ENCODE measurements at regions not wholly inside any gene's neighbourhood (a gene's known extent, or its start where the extent isn't known, plus 50 kb on each side); places are given as distances from the start of the nearest gene placed in this dataset.

GRCh38 chr3:30231277-30232141 is 374.9 kb upstream of the TGFBR2 start:
- no peaks in the 10 kb centered on the region for H3K36me3 Mint-ChIP-seq (ENCODE audit: insufficient read depth)
- no peak for ATAC-seq
- no peak overlapping the region for H3K4me3 Mint-ChIP-seq
- H3K4me1 Mint-ChIP-seq (ENCODE audit: low read depth) = peaks cover 11% of the 10 kb centered on the region
- H3K27me3 Mint-ChIP-seq (ENCODE audit: low read depth) = no peaks in the 10 kb centered on the region
- no peaks in the 10 kb centered on the region for H3K9me3 Mint-ChIP-seq
- DNase-seq = no peak

GRCh38 chr3:30232142-30232541 is 374.3 kb upstream of the TGFBR2 start:
- Mint-ChIP-seq H3K4me3 (no peak overlapping the region), H3K27me3 (ENCODE audit: low read depth) (no peaks in the 10 kb centered on the region), H3K36me3 (ENCODE audit: insufficient read depth) (no peaks in the 10 kb centered on the region), H3K4me1 (ENCODE audit: low read depth) (peaks cover 11% of the 10 kb centered on the region), H3K9me3 (no peaks in the 10 kb centered on the region)
- no peak for DNase-seq
- no peak for ATAC-seq

- no peaks in the 10 kb centered on the region for H3K27me3 Mint-ChIP-seq (ENCODE audit: low read depth)
- no peak for ATAC-seq
- no peaks in the 10 kb centered on the region for H3K4me1 Mint-ChIP-seq (ENCODE audit: low read depth)
- DNase-seq = no peak
- H3K9me3 Mint-ChIP-seq = peaks cover 8% of the 10 kb centered on the region
- H3K36me3 Mint-ChIP-seq (ENCODE audit: insufficient read depth) = no peaks in the 10 kb centered on the region
- H3K4me3 Mint-ChIP-seq = no peak overlapping the region
These were observed 372.3 kb upstream of the TGFBR2 start for GRCh38 chr3:30233913-30234646.

DNA sequence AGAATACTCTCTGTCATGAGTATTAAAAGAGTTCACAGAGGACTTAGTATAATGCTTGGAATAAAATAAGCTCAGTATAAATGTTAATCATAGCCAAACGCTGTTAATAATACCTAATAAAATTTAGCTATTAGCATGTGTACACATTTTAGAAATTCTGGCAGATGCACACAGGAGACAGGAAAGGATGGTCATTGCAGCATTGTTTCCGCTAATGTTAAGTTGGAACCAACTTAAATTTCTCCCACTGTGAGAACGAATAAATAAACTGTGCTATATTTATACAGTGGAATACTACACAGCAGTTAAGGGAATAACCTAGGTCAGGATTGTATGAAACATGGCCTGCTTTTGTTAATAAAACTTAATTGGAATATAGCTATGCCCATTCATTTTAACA is 370.4 kb upstream of the TGFBR2 start:
- Mint-ChIP-seq H3K4me3 (no peak overlapping the region), H3K4me1 (ENCODE audit: low read depth) (no peaks in the 10 kb centered on the region), H3K27me3 (ENCODE audit: low read depth) (no peaks in the 10 kb centered on the region), H3K36me3 (ENCODE audit: insufficient read depth) (no peaks in the 10 kb centered on the region), H3K9me3 (peaks cover 8% of the 10 kb centered on the region)
- no peak for DNase-seq
- no peak for ATAC-seq

- Mint-ChIP-seq H3K9me3 (peaks cover 8% of the 10 kb centered on the region), H3K4me1 (ENCODE audit: low read depth) (no peaks in the 10 kb centered on the region), H3K27me3 (ENCODE audit: low read depth) (peaks cover 3% of the 10 kb centered on the region), H3K4me3 (no peak overlapping the region), H3K36me3 (ENCODE audit: insufficient read depth) (no peaks in the 10 kb centered on the region)
- DNase-seq (no peak), ATAC-seq (no peak)
These were observed 364.7 kb upstream of the TGFBR2 start for GRCh38 chr3:30241721-30242120.

DNA sequence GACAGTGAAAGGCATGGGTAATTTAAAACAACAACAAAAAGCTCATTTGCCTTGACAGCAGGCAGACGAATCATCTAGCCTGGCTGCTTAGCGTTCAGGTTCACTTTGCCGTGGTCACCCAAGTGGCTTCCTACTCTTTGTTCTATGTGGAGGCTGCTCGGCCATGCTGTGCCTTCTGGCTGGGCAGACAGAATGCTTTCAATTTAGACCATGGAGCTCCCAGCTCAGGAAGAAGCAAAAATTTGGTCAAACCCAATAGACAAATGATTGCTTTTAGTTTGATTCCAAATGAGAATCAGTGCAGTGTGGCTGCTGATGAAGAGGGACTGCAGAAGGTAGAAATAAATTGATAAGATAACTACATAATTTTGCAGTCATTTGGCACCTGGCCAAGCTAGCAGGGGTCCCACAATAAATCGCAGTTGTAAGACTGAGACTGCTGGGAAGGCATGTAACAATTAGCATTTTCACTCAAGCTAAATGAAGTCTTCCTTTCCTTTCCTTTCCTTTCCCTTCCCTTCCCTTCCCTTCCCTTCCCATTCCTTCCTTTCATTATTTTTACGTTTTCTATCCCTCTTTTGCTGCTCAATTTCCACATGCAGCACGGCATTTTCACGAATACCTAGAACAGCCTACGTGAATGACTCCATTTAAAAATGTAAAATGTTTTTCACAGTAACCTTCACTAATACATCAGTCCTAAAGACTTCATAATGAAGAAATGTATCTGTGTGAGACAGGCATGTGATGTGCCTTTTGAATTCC is 360.4 kb upstream of the TGFBR2 start:
- Mint-ChIP-seq H3K27me3 (ENCODE audit: low read depth) (peaks cover 3% of the 10 kb centered on the region), H3K9me3 (no peaks in the 10 kb centered on the region), H3K4me3 (no peak overlapping the region), H3K36me3 (ENCODE audit: insufficient read depth) (no peaks in the 10 kb centered on the region), H3K4me1 (ENCODE audit: low read depth) (peaks cover 5% of the 10 kb centered on the region)
- no peak for DNase-seq
- ATAC-seq = no peak

GRCh38 chr3:30248423-30248822 is 358.0 kb upstream of the TGFBR2 start:
- H3K4me3 Mint-ChIP-seq = no peak overlapping the region
- peak; percentile 46 to 65 for ATAC-seq

DNA sequence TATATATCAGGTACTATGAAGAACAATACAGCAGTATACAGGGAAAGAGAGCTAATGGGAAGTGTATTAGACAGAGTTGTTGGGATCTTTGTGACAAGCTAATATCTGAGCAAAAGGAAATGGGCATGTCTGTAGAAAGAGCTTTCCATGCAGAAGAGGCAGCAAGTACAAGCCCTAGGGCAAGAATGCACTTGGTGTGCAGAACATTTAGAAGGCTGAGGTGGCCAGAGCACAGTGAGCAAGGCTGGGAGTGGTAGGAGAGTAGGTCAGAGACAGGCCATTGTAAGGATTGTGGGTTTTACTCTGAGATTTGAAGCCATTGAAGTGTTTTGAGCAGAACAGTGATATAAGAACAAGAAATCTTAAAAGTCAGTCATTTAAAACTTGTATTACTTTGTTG is 353.9 kb upstream of the TGFBR2 start:
- peaks cover 5% of the 10 kb centered on the region for H3K9me3 Mint-ChIP-seq
- no peak overlapping the region for H3K4me3 Mint-ChIP-seq
- peaks cover 5% of the 10 kb centered on the region for H3K4me1 Mint-ChIP-seq (ENCODE audit: low read depth)
- H3K27me3 Mint-ChIP-seq (ENCODE audit: low read depth) = no peaks in the 10 kb centered on the region
- DNase-seq (no peak), ATAC-seq (no peak)
- no peaks in the 10 kb centered on the region for H3K36me3 Mint-ChIP-seq (ENCODE audit: insufficient read depth)

More at GRCh38 chr3:30248423-30248822, 358.0 kb upstream of the TGFBR2 start:
- Mint-ChIP-seq H3K9me3 (no peaks in the 10 kb centered on the region), H3K27me3 (ENCODE audit: low read depth) (no peaks in the 10 kb centered on the region), H3K36me3 (ENCODE audit: insufficient read depth) (no peaks in the 10 kb centered on the region), H3K4me1 (ENCODE audit: low read depth) (peaks cover 5% of the 10 kb centered on the region)
- DNase-seq = no peak

DNA sequence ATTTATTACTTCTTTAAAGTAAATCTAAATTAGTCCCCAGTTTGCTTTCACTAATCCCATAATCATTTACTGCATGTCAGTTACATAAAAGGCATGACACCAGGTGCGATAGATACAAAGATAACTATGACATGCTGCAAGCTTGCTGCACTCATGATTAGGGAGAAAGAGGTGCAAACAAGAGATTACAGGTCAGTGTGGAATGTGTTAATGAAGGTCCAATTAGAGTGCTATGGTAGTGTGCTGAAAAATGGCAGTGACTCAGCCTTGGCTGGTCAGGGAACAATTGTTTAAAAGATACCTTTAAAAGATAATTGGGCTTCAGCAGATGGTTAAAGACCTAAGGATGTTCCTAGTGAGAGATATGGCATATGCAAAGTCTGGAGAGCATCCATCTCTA is 352.6 kb upstream of the TGFBR2 start:
- Mint-ChIP-seq H3K27me3 (ENCODE audit: low read depth) (no peaks in the 10 kb centered on the region), H3K4me1 (ENCODE audit: low read depth) (no peaks in the 10 kb centered on the region), H3K36me3 (ENCODE audit: insufficient read depth) (no peaks in the 10 kb centered on the region), H3K4me3 (no peak overlapping the region), H3K9me3 (peaks cover 5% of the 10 kb centered on the region)
- DNase-seq (no peak), ATAC-seq (no peak)

DNA sequence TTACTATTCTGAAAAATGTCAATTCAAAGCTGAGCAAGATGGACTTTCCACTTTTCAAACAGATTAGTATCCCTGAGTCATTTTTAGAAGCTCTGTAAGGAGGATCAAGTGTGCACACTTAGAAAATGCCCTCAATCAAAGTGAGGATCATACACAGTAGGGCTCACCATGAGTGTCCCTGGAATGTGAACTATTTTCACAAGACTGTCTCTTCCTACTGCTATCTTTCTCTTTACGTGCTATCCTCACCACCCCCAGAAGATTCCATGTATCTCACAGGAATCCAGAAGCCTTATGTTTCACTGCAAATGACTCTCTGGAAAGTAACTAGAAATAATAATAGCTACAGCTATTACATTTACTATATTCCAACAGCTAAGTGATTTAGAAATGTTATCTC is 349.9 kb upstream of the TGFBR2 start:
- no peak for ATAC-seq
- H3K27me3 Mint-ChIP-seq (ENCODE audit: low read depth) = no peaks in the 10 kb centered on the region
- no peaks in the 10 kb centered on the region for H3K4me1 Mint-ChIP-seq (ENCODE audit: low read depth)

DNA sequence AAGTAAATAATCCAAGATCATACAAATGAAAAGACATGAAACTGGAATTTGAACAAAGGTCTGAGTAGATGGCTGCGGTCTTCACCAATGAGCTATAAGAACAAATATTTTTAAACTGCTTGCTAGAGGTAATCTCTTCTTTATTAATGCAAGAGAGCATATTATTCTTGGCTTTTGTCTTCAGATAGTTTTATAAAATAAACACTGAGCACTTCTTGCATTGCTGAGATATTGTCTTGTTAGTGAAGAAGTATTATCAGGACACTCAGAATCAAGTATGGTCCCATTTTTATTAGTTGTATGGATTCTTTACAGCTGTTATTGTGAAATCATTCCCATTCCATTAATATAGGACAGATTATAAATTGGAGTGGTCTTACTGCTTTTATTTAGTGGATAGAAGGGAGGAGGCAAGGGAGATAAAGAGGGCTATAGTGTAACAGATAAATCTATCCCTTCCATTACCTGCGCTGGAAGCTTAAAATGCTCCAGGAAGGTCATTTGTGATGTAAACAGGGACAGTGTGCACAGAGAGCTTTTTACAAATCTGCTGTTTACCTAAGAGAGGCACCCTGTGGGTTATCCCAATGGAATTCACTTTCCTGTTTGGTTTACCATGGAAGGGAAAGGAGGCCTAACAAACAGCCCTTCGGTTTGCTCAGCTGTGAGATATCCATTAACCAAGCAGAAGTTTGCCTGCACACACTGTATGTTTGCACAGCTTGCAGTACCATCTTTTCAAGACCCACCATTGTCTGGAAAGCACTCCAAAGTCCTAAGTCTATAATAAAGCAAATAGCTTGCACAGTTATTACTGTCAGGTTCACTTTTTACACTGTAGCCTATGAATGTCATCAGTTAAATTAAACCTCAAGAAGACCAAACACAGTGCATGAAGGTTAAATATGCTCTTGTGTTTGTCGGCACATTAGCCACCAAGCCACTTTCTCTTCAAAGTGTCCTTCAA is 347.7 kb upstream of the TGFBR2 start:
- DNase-seq (no peak), ATAC-seq (no peak)
- Mint-ChIP-seq H3K4me1 (ENCODE audit: low read depth) (peaks cover 9% of the 10 kb centered on the region), H3K36me3 (ENCODE audit: insufficient read depth) (no peaks in the 10 kb centered on the region), H3K27me3 (ENCODE audit: low read depth) (no peaks in the 10 kb centered on the region), H3K9me3 (peaks cover 5% of the 10 kb centered on the region), H3K4me3 (no peak overlapping the region)

More for the DNA sequence above, 349.9 kb upstream of the TGFBR2 start:
- H3K9me3 Mint-ChIP-seq = peaks cover 5% of the 10 kb centered on the region
- DNase-seq = no peak
- no peaks in the 10 kb centered on the region for H3K36me3 Mint-ChIP-seq (ENCODE audit: insufficient read depth)
- no peak overlapping the region for H3K4me3 Mint-ChIP-seq

DNA sequence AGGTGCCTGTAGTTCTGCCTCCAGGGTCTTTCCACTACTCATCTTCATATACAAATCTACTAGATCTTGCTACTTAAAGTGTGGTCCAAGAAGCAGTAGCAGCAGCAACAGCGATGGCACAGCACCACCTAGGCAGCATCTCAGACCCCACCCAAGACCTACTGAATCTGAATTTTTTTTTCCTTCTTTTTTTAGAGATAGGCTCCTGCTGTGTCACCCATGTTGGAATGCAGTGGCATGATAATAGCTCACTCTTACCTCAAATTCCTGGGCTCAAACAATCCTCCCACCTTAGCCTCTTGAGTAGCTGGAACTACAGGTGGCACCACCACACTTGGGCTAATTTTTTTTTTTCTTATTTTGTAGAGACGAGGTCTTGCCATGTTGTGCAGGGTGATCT is 346.7 kb upstream of the TGFBR2 start:
- peaks cover 7% of the 10 kb centered on the region for H3K9me3 Mint-ChIP-seq
- ATAC-seq = no peak
- H3K4me1 Mint-ChIP-seq (ENCODE audit: low read depth) = peaks cover 13% of the 10 kb centered on the region
- H3K36me3 Mint-ChIP-seq (ENCODE audit: insufficient read depth) = no peaks in the 10 kb centered on the region
- DNase-seq = no peak
- H3K27me3 Mint-ChIP-seq (ENCODE audit: low read depth) = no peaks in the 10 kb centered on the region
- H3K4me3 Mint-ChIP-seq = no peak overlapping the region

DNA sequence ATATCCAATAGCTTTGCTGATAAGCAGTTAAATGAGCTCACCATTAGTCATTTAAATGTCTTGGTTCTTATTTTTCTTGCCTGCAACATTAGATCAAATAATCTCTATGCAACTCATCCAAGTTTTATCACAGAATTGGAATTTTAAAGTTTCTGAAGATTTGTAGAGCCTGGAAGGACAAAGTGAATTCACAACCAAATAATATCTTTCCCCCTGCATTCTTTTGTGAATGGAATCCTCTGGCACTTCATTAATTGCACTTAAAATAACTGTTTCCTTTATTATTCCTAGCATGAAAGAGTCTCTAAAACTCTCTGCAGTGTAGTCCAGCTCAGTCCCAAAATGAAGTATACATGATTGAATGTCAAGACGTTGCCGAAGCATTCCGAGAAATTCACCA is 345.6 kb upstream of the TGFBR2 start:
- DNase-seq = no peak
- Mint-ChIP-seq H3K27me3 (ENCODE audit: low read depth) (no peaks in the 10 kb centered on the region), H3K9me3 (peaks cover 15% of the 10 kb centered on the region), H3K36me3 (ENCODE audit: insufficient read depth) (peaks cover 3% of the 10 kb centered on the region), H3K4me1 (ENCODE audit: low read depth) (peaks cover 13% of the 10 kb centered on the region), H3K4me3 (no peak overlapping the region)
- ATAC-seq = no peak

Data from activated T-cell treated with anti-CD3 and anti-CD28 coated beads, Interleukin-2, amount 50 U/mL, for 4 hours (primary cell).